ENCODE measurements at regions not wholly inside any gene's neighbourhood (a gene's known extent, or its start where the extent isn't known, plus 50 kb on each side); places are given as distances from the start of the nearest gene placed in this dataset.

GRCh38 chr11:131111775-131112174 is 195.5 kb upstream of the SNX19 start:
- no peaks in the 10 kb centered on the region for H3K9me3 ChIP-seq
- intact Hi-C loops (cut with DNase I) = no loop called here
- no peak for DNase-seq (ENCODE audit: extremely low spot score in 2 of 2)
- H3K4me1 ChIP-seq = no peaks in the 10 kb centered on the region
- TF ChIP-seq POLR2A (IDR thresholded peaks at IDR 0.05) (no peak), POLR2AphosphoS5 (IDR thresholded peaks at IDR 0.05; ENCODE audit: insufficient read depth in 1 of 2, low read depth in 1 of 2) (no peak), CTCF (IDR thresholded peaks at IDR 0.05) (no peak)
- H3K27ac ChIP-seq = no peak overlapping the region
- no peaks in the 10 kb centered on the region for H3K36me3 ChIP-seq
- no peak overlapping the region for H3K4me3 ChIP-seq
- H3K27me3 ChIP-seq = no peaks in the 10 kb centered on the region

- Histone ChIP-seq H3K36me3 (no peaks in the 10 kb centered on the region), H3K27me3 (no peaks in the 10 kb centered on the region), H3K9me3 (no peaks in the 10 kb centered on the region), H3K4me1 (no peaks in the 10 kb centered on the region), H3K27ac (no peak overlapping the region), H3K4me3 (no peak overlapping the region)
- peak in 1 of 2 donors; percentile 70 for DNase-seq (ENCODE audit: extremely low spot score in 2 of 2)
- TF ChIP-seq POLR2A (IDR thresholded peaks at IDR 0.05) = no peak
- no peak for TF ChIP-seq POLR2AphosphoS5 (IDR thresholded peaks at IDR 0.05; ENCODE audit: insufficient read depth in 1 of 2, low read depth in 1 of 2)
- no peak for TF ChIP-seq CTCF (IDR thresholded peaks at IDR 0.05)
- intact Hi-C loops (cut with DNase I) = loop anchor here (5.0 kb wide), 1 partner anchor 849 kb away; no protein-coding TSS in a partner anchor
These were observed 202.0 kb upstream of the SNX19 start for GRCh38 chr11:131118247-131118646.

- H3K4me3 ChIP-seq = no peak overlapping the region
- H3K36me3 ChIP-seq = no peaks in the 10 kb centered on the region
- no peaks in the 10 kb centered on the region for H3K27me3 ChIP-seq
- peak in 1 of 2 donors; percentile 72 for DNase-seq (ENCODE audit: extremely low spot score in 2 of 2)
- TF ChIP-seq POLR2AphosphoS5 (IDR thresholded peaks at IDR 0.05; ENCODE audit: insufficient read depth in 1 of 2, low read depth in 1 of 2) (no peak), POLR2A (IDR thresholded peaks at IDR 0.05) (no peak), CTCF (IDR thresholded peaks at IDR 0.05) (no peak)
- intact Hi-C loops (cut with DNase I) = no loop called here
- H3K4me1 ChIP-seq = no peaks in the 10 kb centered on the region
- H3K27ac ChIP-seq = no peak overlapping the region
- H3K9me3 ChIP-seq = no peaks in the 10 kb centered on the region
These were observed 205.4 kb upstream of the SNX19 start for GRCh38 chr11:131121426-131122333.

GRCh38 chr11:131122448-131122847 is 206.2 kb upstream of the SNX19 start:
- no peaks in the 10 kb centered on the region for H3K36me3 ChIP-seq
- no peak for TF ChIP-seq POLR2AphosphoS5 (IDR thresholded peaks at IDR 0.05; ENCODE audit: insufficient read depth in 1 of 2, low read depth in 1 of 2)
- TF ChIP-seq POLR2A (IDR thresholded peaks at IDR 0.05) = no peak
- TF ChIP-seq CTCF (IDR thresholded peaks at IDR 0.05) = no peak
- intact Hi-C loops (cut with DNase I) = no loop called here

GRCh38 chr11:131129474-131129873 is 213.2 kb upstream of the SNX19 start:
- no peak for DNase-seq (ENCODE audit: extremely low spot score in 2 of 2)
- Histone ChIP-seq H3K27me3 (no peaks in the 10 kb centered on the region), H3K4me3 (no peak overlapping the region), H3K27ac (no peak overlapping the region), H3K4me1 (no peaks in the 10 kb centered on the region), H3K9me3 (no peaks in the 10 kb centered on the region), H3K36me3 (no peaks in the 10 kb centered on the region)
- intact Hi-C loops (cut with DNase I) = no loop called here
- no peak for TF ChIP-seq POLR2AphosphoS5 (IDR thresholded peaks at IDR 0.05; ENCODE audit: insufficient read depth in 1 of 2, low read depth in 1 of 2)
- no peak for TF ChIP-seq POLR2A (IDR thresholded peaks at IDR 0.05)
- TF ChIP-seq CTCF (IDR thresholded peaks at IDR 0.05) = no peak

More at GRCh38 chr11:131122448-131122847, 206.2 kb upstream of the SNX19 start:
- H3K9me3 ChIP-seq = no peaks in the 10 kb centered on the region
- peak in 1 of 2 donors; percentile 20 for DNase-seq (ENCODE audit: extremely low spot score in 2 of 2)
- H3K27me3 ChIP-seq = no peaks in the 10 kb centered on the region
- no peaks in the 10 kb centered on the region for H3K4me1 ChIP-seq
- H3K4me3 ChIP-seq = no peak overlapping the region
- H3K27ac ChIP-seq = no peak overlapping the region
